Left cardiac atrium (tissue), 4 donors: ENCODE measurements at regions not wholly inside any gene's neighbourhood (a gene's known extent, or its start where the extent isn't known, plus 50 kb on each side); places are given as distances from the start of the nearest gene placed in this dataset.
"Not testable (repeated sequence)": the region's sequence is repeated elsewhere in the genome, so short reads cannot be mapped to it uniquely, and the experiment has no call there.

Experiments used
- ATAC-seq, 2 donors: fragments of 200-7000 bp; cut with Tn5 transposase; one replicate each; pipeline ENCODE4 v1.9.1; 2020; ENCODE audit warnings: mild to moderate bottlenecking in 2 of 2, moderate library complexity in 2 of 2
- DNase-seq: peaks from one replicate; pipeline ENCODE4 v3.0.0-alpha.2; 2020
- intact Hi-C, 2 donors: fragments of 100-400 bp; cut with DNase I; formaldehyde crosslinking; loops; one replicate each; pipeline versions ENCODE4 v1.14.1 to v1.15.1; 2022 to 2023
- donor health status: DM: no; HTN: yes; CAD: no.
- donor health status: DM: no; HTN: yes; CAD: no; lungs with severe emphysema.
- donor health status: DM: yes; HTN: yes; CAD: no.
- donor health status: Dilated cardiomyopathy.

GRCh38 chr21:31443736-31444521 lies 99.9 kb upstream of the TIAM1 start:
- intact Hi-C loops = no loop called here
- peak in 1 of 2 donors; percentile 38 for ATAC-seq
- no peak for DNase-seq

DNA sequence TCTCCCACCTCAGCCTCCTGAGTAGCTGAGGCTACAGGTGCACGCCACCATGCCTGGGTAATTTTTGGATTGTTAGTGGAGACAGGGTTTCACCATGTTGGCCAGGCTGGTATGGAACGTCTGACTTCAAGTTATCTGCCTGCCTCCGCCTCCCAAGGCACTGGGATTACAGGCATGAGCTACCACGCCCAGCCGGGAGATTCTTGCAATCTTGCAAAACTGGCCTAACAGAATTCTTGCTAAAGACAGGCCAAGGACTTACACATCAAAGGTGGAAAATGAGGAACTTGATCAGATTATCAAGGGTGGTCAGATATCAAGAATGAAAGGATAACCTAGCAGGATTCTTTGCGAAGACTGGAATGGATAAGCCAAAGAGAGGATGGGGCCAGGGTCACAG lies 98.3 kb upstream of the TIAM1 start:
- ATAC-seq (no peak), DNase-seq (no peak)
- intact Hi-C loops = no loop called here

DNA sequence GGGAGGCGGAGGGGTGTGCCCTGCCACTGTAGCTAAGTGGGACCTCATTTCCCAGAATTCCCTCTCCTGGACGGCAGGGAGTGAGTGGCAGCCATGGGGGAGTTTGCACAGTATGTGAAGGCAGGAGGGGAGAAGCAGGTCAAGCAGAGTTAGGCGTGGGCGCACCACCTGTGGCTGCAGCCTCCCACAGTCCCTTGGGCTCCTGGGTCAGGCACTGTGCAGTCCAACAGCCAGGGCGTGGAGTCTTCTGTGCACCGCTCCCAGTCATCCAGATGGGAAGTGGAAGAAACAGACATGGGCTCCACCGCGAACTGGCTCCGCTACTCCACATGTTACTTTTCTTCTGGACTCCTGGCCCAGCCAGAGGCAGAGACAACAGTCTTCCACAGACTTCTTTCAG lies 85.4 kb upstream of the TIAM1 start:
- peak in 1 of 2 donors; percentile 38 for ATAC-seq
- intact Hi-C loops = no loop called here
- no peak for DNase-seq

DNA sequence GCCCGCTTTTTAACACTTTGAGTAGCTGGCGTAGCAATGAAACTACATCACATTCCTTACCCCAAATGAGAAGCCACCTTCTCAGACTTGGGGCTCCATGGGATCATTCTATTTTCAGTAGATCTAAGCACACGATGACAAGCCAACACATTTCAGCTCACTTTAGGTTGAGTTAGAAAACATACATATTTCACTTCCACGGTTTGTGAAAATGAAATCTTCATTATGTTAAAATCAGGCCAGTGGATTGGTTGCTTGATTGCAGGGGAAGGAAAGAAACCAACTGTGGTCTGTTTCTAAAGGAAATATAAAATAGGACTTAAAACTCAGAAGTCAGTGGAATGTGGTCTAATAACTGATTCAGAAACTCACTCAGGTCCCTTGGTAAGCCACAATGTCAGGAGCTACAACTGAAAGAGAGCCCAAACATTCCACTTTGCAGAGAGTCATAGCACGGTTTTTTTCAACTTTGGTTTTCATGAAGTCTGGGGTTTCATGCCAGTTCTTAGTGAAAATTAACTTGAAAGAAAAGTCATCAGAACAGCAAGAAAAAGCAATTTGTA lies 82.3 kb upstream of the TIAM1 start:
- no peak for ATAC-seq
- no peak for DNase-seq

DNA sequence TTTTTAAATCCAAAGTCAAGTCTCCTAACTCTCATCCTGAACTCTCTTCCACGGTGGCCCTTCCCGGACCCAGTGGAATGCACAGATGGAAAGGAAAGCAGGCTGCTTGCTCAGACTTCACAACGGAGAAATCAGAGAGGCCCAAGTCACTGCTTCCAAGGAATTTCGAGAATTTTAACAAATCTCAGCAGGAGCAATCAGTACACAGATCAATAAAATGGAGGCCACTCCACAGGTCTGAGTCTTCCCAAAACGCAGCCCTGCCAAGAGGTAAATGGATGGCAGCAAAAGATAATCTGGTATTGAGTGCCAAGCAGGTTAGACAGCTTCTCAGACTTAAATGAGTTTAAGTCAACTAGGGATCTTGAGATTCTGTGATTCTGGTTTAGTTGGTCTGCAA lies 81.1 kb upstream of the TIAM1 start:
- ATAC-seq (no peak), DNase-seq (no peak)
- intact Hi-C loops = no loop called here

More for the DNA sequence above, 82.3 kb upstream of the TIAM1 start:
- intact Hi-C loops = no loop called here

DNA sequence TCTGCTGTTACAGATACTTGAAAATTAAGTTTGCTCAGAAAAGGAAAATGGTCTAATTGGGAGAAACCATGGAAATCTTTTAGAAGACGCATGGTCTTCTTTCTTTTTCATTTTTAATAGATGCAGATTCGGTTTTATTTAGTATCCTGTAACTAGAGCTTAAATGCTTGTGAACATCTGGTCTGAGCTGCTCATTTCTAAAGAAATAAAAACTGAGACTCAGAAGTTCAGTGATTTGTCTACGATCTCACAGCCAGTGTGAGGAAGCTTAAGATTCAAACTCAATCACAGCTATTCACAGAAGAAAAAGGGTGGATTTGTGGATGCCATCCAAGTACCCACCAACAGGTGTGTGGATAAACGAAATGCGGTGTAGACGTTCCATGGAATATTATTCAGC lies 80.0 kb upstream of the TIAM1 start:
- intact Hi-C loops = no loop called here
- no peak for ATAC-seq
- no peak for DNase-seq

GRCh38 chr21:31420988-31421387 lies 76.9 kb upstream of the TIAM1 start:
- DNase-seq (no peak), ATAC-seq (no peak)
- intact Hi-C loops = no loop called here

GRCh38 chr21:31420354-31420753 lies 76.3 kb upstream of the TIAM1 start:
- intact Hi-C loops = no loop called here
- DNase-seq (no peak), ATAC-seq (no peak)

GRCh38 chr21:31418377-31419001 lies 74.4 kb upstream of the TIAM1 start:
- DNase-seq (no peak), ATAC-seq (no peak)
- intact Hi-C loops = no loop called here

- ATAC-seq, DNase-seq, intact Hi-C loops: not testable (repeated sequence)
These were observed 73.2 kb upstream of the TIAM1 start for GRCh38 chr21:31417214-31417613.

DNA sequence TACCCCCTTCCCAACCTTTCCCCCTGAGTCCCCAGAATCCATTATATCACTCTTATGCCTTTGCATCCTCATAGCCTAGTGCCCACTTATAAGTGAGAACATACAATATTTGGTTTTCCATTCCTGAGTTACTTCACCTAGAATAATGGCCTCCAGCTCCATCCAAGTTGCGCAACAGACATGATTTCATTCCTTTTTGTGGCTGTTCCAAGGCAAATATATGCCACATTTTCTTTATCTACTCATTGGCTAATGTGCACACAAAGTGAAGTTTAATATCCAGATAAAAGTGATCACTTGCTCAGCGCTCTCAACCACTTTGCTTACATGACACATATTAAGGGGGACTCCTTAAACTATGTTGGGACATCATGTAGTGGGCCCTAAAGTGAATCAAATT lies 72.4 kb upstream of the TIAM1 start:
- DNase-seq (no peak), ATAC-seq (no peak)
- intact Hi-C loops = no loop called here

GRCh38 chr21:31414263-31415000 lies 70.4 kb upstream of the TIAM1 start:
- ATAC-seq = no peak
- intact Hi-C loops = no loop called here
- DNase-seq = no peak

- intact Hi-C loops = no loop called here
- DNase-seq (no peak), ATAC-seq (no peak)
These were observed 69.6 kb upstream of the TIAM1 start for GRCh38 chr21:31413698-31414097.

DNA sequence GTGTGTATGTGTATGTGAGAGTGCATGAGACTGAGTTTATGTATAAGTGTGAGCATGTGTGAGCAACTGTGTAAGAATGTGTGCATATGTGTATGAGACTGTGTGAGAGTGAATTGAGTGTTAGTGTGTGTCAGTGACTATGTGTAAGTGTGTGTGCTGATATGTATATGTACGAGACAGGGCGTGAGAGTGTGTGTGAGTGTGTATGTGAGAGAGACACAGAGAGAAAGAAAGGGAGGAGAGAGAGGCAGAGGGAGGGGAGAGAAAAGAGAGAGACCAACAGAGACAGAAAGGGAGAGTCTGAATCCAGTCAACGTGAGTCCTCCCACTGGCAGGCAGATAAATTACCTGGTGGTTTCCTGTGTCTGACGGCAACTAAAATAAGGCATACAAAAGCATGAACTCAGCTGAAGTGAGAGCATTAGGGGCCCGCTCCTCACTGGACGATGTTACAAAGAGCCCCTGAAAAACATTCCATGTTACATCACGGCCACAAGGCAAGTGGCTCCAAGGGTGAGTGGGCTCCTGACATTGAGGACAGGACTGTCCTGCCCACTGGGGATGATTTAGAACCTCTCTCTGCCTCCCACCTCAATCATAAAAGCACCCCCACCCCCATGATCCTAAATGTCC lies 66.6 kb upstream of the TIAM1 start:
- ATAC-seq (no peak), DNase-seq (no peak)
- intact Hi-C loops = no loop called here

- no peak for DNase-seq
- intact Hi-C loops = no loop called here
- peak; percentile 47 to 54 for ATAC-seq
These were observed 65.9 kb upstream of the TIAM1 start for GRCh38 chr21:31409831-31410487.

GRCh38 chr21:31408301-31409088 lies 64.4 kb upstream of the TIAM1 start:
- DNase-seq (no peak), ATAC-seq (peak in 1 of 2 donors; percentile 58)
- intact Hi-C loops = no loop called here

GRCh38 chr21:31406510-31406909 lies 62.4 kb upstream of the TIAM1 start:
- no peak for ATAC-seq
- intact Hi-C loops = no loop called here
- no peak for DNase-seq

DNA sequence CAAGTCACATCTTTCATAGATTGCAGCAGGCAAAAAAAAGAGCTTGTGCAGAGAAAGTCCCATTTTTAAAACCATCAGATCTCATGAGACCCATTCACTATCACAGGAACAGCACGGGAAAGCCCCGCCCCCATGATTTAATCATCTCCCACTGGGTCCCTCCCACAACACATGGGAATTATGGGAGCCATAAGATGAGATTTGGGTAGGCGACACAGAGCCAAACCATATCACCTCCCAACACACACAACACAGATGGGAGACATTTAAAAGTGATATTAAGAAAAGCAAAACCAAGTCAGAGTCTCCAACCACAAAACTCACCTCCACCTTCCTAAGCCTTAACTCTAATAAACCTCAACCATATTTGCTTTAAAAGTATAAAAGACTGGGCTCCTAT lies 61.5 kb upstream of the TIAM1 start:
- DNase-seq (no peak), ATAC-seq (no peak)
- intact Hi-C loops = no loop called here
